Tibial nerve (tissue), 3 donors: ENCODE measurements at regions not wholly inside any gene's neighbourhood (a gene's known extent, or its start where the extent isn't known, plus 50 kb on each side); places are given as distances from the start of the nearest gene placed in this dataset.

Experiments
- POLR2A ChIP-seq, 2 donors: fragments of 450-650 bp; IDR thresholded peaks; one replicate each; pipeline ENCODE4 v1.6.1; 2017; ENCODE audit warnings: antibody characterized with exemption in 2 of 2, mild to moderate bottlenecking in 2 of 2, moderate library complexity in 2 of 2
- TF ChIP-seq, protein P1 (sequence below), 5 experiments: fragments of 200-600 bp in 3 of 5; fragments of 450-650 bp in 2 of 5; sonication (generic) in 3 of 5; IDR thresholded peaks; one replicate each; pipeline ENCODE4 v1.5.1; 2016 to 2019; ENCODE audit warnings: antibody characterized with exemption in 5 of 5, mild to moderate bottlenecking in 3 of 5, moderate library complexity in 2 of 5

DNA sequence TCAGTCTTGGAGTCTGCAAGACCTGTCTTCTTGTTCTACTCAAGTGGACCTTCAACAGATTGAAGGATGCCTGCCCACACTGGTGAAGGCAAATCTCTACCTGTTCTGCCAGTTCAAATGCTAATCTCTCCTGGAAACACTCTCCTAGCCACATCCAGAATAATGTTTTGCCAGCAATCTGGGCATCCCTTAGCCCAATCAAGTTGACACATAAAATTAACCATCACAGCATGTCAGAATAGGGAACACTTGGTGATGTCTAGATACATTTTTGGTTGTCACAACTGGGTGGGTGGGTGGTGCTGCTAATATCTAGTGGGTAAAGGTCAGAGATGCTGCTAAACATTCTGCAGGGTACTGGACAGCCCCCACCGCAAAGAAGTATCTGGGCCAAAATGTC, 744.9 kb upstream of the SOX9 start:
- TF ChIP-seq, protein P1, sequence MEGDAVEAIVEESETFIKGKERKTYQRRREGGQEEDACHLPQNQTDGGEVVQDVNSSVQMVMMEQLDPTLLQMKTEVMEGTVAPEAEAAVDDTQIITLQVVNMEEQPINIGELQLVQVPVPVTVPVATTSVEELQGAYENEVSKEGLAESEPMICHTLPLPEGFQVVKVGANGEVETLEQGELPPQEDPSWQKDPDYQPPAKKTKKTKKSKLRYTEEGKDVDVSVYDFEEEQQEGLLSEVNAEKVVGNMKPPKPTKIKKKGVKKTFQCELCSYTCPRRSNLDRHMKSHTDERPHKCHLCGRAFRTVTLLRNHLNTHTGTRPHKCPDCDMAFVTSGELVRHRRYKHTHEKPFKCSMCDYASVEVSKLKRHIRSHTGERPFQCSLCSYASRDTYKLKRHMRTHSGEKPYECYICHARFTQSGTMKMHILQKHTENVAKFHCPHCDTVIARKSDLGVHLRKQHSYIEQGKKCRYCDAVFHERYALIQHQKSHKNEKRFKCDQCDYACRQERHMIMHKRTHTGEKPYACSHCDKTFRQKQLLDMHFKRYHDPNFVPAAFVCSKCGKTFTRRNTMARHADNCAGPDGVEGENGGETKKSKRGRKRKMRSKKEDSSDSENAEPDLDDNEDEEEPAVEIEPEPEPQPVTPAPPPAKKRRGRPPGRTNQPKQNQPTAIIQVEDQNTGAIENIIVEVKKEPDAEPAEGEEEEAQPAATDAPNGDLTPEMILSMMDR (IDR thresholded peaks at IDR 0.05), result no peak
- no peak for TF ChIP-seq POLR2A (IDR thresholded peaks at IDR 0.05)
